ENCODE measurements at regions not wholly inside any gene's neighbourhood (a gene's known extent, or its start where the extent isn't known, plus 50 kb on each side); places are given as distances from the start of the nearest gene placed in this dataset.

- no peak for TF ChIP-seq PATZ1 (CRISPR knock-in tag; IDR thresholded peaks at IDR 0.05; ENCODE audit: borderline replicate concordance)
- TF ChIP-seq ZNF8 (CRISPR knock-in tag; IDR thresholded peaks at IDR 0.05) = no peak
- no peak for TF ChIP-seq ZNF70 (CRISPR knock-in tag; IDR thresholded peaks at IDR 0.05)
- peak; percentile 78 for ATAC-seq
These were observed 594.6 kb upstream of the ZP4 start for GRCh38 chr1:238485057-238485911.

- TF ChIP-seq ISL1 (CRISPR knock-in tag; IDR thresholded peaks at IDR 0.05) (no peak), PPARA (CRISPR knock-in tag; IDR thresholded peaks at IDR 0.05; ENCODE audit: borderline replicate concordance) (no peak), ZNF70 (CRISPR knock-in tag; IDR thresholded peaks at IDR 0.05) (no peak), CSDC2 (CRISPR knock-in tag; IDR thresholded peaks at IDR 0.05) (no peak), ZFP30 (CRISPR knock-in tag; IDR thresholded peaks at IDR 0.05) (no peak), GLIS3 (CRISPR knock-in tag; IDR thresholded peaks at IDR 0.05) (no peak), ZNF8 (CRISPR knock-in tag; IDR thresholded peaks at IDR 0.05) (no peak), RARB (CRISPR knock-in tag; IDR thresholded peaks at IDR 0.05) (no peak), POU6F1 (CRISPR knock-in tag; IDR thresholded peaks at IDR 0.05; ENCODE audit: borderline replicate concordance, low read depth) (no peak), BACH2 (CRISPR knock-in tag; IDR thresholded peaks at IDR 0.05; ENCODE audit: borderline replicate concordance) (no peak), ESRRG (CRISPR knock-in tag; IDR thresholded peaks at IDR 0.05) (no peak), TSHZ2 (CRISPR knock-in tag; IDR thresholded peaks at IDR 0.05) (no peak), ZC3H10 (CRISPR knock-in tag; IDR thresholded peaks at IDR 0.05) (no peak), ZNF565 (CRISPR knock-in tag; conservative IDR thresholded peaks at IDR 0.05; ENCODE audit: low read depth) (no peak), TOX (CRISPR knock-in tag; IDR thresholded peaks at IDR 0.05; ENCODE audit: borderline replicate concordance) (no peak), SNAI2 (CRISPR knock-in tag; IDR thresholded peaks at IDR 0.05) (no peak), OSR1 (CRISPR knock-in tag; IDR thresholded peaks at IDR 0.05) (no peak), ARNTL (CRISPR knock-in tag; IDR thresholded peaks at IDR 0.05; ENCODE audit: borderline replicate concordance, low read depth) (no peak), CREB5 (CRISPR knock-in tag; IDR thresholded peaks at IDR 0.05; ENCODE audit: low read depth) (no peak)
- ATAC-seq = no peak
These were observed 593.4 kb upstream of the ZP4 start for GRCh38 chr1:238484121-238484520.

GRCh38 chr1:238476841-238477240, 586.1 kb upstream of the ZP4 start:
- TF ChIP-seq TSHZ2 (CRISPR knock-in tag; IDR thresholded peaks at IDR 0.05) (no peak), POU6F1 (CRISPR knock-in tag; IDR thresholded peaks at IDR 0.05; ENCODE audit: borderline replicate concordance, low read depth) (no peak), SNAI2 (CRISPR knock-in tag; IDR thresholded peaks at IDR 0.05) (no peak), ZNF565 (CRISPR knock-in tag; conservative IDR thresholded peaks at IDR 0.05; ENCODE audit: low read depth) (no peak), CREB5 (CRISPR knock-in tag; IDR thresholded peaks at IDR 0.05; ENCODE audit: low read depth) (no peak), ISL1 (CRISPR knock-in tag; IDR thresholded peaks at IDR 0.05) (no peak), ARNTL (CRISPR knock-in tag; IDR thresholded peaks at IDR 0.05; ENCODE audit: borderline replicate concordance, low read depth) (no peak), PATZ1 (CRISPR knock-in tag; IDR thresholded peaks at IDR 0.05; ENCODE audit: borderline replicate concordance) (no peak)
- ATAC-seq = no peak

All from SK-N-SH treated with all-trans-retinoic acid at 6 μM for 48 hours (cell line).